ENCODE measurements at regions not wholly inside any gene's neighbourhood (a gene's known extent, or its start where the extent isn't known, plus 50 kb on each side); places are given as distances from the start of the nearest gene placed in this dataset.

DNA sequence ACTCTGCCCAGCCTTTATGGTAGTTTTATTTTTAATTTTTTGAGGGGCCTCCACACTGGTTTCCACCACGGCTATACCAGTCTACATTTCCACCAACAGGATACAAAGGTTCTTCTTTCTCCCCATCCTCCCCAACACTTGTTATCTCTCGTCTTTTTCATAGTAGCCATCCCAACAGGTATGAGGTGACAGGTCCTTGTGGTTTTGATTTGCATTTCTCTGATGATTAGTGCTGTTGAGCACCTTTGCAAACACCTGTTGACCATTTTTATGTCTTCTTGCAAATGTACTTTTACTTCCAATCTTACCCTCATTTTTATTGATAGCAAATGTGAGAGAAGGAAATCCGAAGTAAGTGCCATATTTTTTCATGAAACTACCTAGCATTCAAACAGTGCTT lies 195.4 kb upstream of the PREP start:
- intact Hi-C loops (cut with micrococcal nuclease), result no loop called here

DNA sequence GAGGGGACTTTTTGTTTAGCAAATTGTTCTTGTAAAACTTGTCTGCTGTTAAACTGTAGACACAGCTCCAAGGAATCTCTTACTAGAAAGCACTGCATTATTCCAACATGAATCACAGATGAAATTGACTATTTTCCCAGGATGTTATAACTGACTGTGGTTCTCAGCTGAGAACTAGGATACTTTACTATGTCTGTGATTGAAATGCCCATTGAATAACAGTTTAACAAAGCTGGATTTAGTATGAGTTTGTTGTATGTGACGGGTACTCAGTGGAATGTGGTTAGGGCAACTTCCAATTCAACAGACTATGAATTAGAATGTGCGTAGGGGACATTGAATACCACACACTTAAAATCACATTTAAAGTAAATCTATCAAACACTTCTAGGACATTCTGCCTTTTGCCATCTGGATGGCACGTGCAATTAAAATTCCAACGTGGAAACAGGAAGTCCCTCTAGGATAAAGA lies 193.4 kb upstream of the PREP start:
- intact Hi-C loops (cut with micrococcal nuclease), result no loop called here

DNA sequence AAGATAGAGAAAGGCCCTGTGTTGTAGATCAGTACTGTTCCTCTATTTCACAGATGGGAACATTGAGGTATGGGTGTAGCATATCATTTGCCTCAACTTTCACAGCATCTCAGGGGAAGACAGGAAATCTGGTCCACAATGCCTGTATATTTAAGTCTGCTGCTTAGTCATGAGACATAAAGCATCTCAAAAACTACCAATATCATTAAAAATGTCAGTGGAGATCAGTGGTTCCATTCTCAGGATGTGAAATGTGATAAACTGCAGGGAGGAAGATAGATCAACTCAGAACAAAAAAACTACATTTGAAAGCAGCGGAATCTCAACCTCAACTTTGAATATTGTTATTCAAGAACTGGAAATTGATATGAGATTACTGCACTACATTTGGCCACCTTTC lies 192.9 kb upstream of the PREP start:
- intact Hi-C loops (cut with micrococcal nuclease), result no loop called here

DNA sequence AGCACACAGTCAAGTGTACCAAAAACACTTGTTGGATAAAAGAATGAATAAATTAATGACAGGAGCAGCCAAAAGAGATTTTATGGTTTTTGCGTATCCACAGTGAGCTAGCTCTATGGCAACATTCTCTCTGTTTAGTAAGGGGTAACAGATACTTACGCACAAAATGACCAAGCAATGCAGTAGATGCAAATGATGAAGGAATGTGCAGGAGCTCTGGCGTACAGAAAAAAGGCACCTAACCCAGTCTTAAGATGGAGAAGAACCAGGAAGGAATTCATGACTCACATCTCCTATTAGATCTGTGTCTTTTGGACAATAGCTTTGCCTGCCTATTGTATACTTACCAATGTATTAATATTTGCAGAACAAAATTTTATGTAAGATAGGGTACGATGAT lies 191.9 kb upstream of the PREP start:
- intact Hi-C loops (cut with micrococcal nuclease), result no loop called here

DNA sequence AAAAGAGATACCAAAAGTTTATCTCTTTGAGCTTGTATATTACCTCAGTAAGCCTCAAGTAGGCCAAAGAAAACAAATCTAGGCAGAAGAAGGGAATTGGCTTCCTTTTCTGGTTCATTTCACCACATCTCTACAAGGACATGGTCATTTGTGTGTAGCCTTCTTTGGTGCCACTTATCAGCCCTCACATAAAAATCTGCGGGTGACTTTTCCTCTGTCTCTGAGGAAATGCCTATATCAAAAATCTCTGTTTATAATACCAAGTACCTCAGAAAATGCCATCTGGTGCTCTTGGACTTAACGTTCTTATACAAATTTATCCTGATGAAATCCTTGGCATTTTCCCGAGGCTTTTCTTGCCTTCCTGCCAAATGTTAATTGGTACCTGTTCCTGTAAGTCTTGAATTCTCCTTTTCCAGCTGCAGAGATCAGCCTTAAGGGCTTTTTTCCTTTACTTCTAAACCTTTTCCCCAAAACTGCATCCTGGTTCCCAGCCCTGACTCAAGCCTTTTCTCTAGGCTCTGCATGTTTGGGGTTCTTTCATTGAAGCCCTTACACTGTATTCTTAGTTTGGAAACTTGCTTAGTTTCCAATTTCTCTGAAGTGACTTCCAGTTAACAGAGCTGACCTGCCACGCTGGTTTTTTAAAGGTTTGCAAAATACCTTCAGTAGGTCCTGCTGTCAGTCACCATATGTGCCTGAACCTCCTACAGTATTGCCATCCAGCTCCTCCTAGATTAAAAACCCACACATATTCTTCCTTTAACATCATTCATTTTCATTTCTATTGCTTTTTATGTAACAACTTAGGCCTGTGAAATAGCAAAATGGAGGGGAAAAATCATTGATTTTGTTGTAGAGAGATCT lies 191.2 kb upstream of the PREP start:
- intact Hi-C loops (cut with micrococcal nuclease), result no loop called here

DNA sequence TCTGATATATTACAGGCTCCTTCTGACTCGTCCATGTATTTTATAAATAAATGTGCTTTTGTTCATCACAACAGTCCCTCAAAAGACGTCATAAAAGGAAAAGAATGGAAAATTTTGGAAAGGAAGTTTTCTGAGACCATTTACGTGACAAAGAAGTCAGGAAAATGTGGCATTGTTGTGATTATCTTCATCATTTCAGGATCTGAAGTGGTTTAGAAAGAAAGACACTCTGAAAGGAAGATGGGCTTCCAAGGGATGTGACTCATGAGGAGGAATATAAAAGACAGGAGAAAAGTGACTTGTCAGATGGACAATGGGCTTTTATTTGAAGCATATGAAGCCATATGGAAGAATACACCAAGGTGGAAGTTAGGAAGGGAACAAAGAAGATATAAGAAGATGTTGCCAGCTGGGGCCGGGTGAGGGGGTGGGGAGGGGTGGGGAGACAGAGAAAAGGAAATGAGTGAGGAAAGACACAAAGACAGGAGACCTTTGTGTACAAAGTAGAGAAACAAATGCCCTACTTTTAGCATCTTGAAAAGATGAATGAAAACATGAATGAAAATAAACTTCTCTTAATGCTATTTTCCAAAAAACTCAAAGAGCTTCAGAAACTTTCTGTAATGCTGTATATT lies 190.3 kb upstream of the PREP start:
- intact Hi-C loops (cut with micrococcal nuclease), result no loop called here

DNA sequence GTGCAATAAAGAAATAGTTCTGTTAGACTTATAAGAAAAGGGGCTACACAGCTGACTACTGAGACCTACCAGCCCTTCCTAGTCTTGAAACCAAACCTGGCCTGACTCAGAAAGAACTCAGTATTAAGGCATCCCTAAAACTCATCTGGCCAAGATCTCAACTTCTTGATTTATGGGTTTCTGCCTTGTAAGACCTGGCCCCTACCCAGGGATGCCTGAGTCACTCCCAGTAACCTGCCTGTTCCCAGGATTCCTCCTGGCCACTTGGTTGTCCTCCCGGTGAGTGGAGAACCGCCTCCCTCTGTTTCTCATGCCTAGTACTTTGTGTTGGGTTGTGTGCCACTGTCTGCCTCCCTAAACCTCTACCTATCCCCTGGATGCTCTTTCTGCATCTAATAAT lies 189.4 kb upstream of the PREP start:
- intact Hi-C loops (cut with micrococcal nuclease), result no loop called here

DNA sequence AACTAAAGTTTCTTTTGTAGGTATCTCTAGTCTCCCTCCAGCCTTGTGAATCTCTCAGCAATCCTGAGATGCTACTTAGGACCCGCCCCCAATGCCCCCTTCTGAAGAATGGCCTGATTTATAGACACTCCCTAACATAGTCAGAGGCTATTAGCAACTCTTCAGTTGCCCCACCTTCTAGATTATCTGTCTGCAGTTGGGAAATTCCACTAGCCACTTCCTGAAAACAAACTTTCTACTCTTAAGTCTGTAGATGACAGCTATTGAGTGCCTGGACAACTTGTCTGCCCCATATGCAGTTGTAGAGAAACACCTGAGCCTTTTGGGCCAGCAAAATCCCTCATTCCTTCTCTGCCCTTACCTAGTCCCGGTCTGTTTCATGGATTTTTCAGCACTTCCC lies 188.2 kb upstream of the PREP start:
- intact Hi-C loops (cut with micrococcal nuclease), result loop anchor here (1.0 kb wide), 2 partner anchors 10 to 55 kb away; no protein-coding TSS in a partner anchor

DNA sequence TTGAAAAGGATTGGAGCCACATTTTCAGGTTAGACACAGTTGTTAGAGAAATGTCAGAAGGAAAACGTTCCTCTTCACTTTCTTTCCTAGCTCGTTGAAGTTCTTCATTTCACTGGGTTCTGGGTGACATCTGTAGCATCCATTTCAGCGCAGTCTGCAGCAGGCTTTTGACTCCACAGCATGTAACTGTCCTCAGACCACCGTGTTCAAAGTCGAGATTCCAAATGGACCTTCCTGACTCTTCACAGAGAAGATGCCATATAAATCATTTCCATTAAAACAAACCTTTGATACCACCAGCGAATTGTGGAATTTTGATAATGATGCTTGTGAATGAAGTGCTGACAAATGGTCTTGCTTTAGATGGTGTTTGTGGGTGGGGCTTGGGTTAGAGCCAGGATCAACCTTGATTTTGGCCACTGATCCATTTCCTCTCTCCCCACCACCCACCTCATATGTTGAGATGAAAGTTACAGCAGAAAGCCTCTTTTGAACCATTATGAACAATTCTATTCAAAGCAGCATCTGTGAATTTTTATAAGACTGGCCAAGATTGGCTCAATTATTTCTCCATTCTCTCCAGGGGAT lies 185.3 kb upstream of the PREP start:
- intact Hi-C loops (cut with micrococcal nuclease), result no loop called here

DNA sequence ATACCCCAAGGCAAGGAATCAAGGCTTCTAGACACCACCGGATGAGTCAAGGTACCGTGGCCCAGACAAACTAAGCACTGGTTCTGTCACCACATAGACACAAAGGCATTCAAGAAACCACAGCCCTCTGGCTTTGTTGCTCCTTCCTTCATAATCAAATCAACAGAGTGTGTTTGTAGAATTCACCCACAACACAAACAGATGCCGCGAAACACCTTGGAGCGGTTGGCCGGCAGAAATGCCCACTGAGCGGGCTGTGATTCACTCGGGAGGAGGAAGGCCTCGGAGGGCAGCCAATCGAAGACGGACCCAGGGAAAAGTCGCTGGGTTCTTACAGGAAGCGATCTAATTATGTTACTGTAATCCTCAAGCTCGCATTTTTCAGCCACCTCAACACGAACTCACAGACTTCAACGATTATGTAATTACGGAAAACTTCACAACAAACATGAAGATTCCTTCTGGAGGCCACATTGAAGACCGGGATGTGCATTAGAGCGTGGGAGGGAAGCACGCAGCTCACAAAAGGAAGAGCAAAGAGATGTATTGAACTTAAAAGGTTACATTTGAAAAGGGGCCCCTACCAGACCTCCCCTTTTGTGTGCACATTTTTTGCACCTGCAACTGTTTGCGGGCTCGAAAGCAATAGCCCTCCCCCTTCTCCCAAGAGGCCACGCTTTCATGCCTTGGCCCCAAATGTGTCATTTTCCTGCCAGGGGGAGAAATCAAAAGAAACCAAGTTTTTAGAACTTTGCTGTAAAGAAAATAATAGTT lies 184.7 kb upstream of the PREP start:
- intact Hi-C loops (cut with micrococcal nuclease), result no loop called here

DNA sequence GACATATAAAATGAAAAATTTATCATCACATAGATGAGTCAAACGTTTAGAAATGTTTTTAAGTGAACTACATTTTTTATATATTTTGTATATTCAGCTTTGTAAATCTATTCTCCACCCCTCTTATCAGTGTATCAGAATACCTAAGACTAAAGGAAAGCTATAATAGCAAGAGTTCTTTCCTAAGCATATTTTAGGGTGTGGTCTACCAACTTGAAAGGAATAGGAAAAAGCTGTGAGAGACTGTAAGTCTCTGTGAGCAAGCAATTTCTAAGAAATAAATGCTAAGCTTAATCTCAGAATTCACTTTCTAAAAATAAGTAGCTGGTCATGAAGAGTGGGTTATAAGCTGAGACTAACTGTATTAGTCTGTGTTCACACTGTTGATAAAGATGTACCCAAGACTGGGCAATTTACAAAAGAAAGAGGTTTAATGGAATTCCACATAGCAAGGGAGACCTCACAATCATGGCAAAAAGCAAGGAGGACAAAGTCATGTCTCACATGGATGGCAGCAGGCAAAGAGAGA lies 175.4 kb upstream of the PREP start:
- intact Hi-C loops (cut with micrococcal nuclease), result no loop called here

DNA sequence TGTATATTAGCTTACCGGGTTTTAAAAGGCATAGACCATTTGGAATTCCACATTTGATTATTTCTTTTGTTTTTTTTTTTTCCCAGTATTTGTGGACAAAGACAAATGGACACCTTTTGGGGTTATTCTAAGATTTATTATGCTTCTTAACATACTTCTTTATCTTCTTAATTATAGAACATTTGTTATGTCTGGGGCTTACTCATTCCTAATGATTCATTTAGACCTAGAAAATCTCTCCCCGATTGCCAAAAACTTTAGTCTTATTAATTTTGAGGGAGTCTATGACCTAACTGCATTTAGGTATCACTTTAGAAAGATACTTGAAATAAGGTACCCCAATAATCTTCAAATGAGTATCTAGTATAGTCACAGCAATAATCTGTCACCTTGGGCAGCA lies 170.7 kb upstream of the PREP start:
- intact Hi-C loops (cut with micrococcal nuclease), result no loop called here

DNA sequence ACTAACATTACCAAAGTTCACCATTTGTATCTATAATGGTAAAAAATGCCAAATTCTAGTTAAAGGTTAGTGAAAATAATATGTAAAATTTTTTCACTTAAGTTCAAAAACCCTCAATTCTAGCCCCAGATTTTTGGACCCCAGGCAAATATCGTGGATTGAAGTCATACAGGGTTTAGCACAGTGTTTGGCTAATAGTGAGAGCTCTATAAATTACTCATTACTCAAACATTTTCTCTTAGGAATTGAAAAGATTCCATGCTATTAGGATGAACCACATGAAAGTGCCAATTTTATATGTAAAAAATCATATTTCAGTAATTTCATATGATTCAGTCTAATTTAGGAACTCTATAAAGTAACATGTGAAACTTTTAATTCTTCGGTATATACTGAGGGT lies 170.3 kb upstream of the PREP start:
- intact Hi-C loops (cut with micrococcal nuclease), result no loop called here

DNA sequence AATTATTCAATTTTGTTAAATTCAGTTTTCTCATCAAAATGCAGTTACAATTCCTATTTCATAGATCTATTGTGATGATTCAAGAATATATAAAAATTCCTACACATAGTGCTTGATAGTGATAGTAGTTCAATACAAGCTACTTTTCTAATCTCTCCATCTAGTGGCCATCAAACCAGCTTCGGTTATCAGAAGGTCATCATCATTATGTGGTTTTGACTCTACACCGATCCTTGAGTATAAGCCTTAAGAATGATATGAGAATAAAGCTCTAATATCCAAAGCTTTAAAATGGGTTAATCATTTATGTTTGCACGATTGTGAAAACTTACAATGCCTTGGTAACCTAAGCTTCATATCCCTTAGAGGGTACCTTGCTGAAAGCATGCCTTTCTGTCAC lies 167.5 kb upstream of the PREP start:
- intact Hi-C loops (cut with micrococcal nuclease), result no loop called here

DNA sequence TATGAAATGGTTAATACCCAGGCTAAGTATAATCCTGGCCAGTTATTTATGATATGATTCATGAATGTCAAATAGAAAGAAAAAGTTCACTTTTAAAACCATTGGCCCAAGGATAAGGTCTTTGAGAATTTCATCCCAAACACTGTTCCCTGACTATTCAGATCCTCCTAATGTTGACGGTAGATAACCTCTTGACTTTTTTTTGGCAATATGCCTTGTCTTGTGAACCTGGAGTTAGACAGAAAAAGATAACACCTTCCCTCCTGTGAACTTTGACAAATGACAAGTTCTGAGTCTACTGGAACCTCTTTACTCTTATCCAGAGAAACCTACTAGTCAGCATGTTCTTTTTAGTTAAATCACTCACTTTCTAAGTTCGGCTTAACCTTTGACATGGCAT lies 166.8 kb upstream of the PREP start:
- intact Hi-C loops (cut with micrococcal nuclease), result no loop called here

DNA sequence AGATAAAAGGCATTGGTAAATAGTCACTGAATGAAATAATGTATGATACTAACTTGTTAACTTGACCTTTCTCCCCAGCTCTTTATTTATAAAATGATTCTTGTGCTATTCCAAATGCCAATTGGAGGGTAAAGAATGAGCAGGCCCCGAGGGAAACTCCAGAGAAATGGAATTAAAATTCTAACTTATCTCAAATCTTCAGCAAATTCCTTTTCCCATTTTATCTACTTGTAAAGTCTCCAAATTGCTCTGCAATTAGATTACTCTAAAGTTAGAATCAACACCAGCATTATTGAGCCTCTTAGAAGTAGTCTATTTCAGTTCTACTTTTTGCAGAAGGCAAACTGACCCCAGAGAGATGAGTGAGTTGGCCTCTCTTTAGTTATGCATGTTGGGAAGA lies 165.9 kb upstream of the PREP start:
- intact Hi-C loops (cut with micrococcal nuclease), result no loop called here

DNA sequence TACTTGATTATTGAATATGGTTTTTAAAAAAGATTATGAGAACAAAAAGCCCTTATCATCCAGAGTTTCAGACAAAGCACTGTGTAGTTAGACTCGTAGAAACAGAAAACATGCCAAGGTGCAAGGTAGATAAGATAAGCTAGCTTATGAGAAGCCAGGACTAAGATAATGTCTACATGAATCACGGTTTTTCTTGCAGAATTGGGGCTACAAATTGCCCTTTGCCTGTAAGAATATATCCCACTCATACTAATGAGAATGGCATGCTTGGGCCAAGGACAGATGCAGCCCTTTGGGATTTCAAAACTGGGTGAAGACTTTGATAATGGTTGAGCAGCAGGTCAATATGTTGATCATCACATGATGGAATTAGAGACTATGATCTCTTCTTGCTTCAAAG lies 165.3 kb upstream of the PREP start:
- intact Hi-C loops (cut with micrococcal nuclease), result no loop called here

DNA sequence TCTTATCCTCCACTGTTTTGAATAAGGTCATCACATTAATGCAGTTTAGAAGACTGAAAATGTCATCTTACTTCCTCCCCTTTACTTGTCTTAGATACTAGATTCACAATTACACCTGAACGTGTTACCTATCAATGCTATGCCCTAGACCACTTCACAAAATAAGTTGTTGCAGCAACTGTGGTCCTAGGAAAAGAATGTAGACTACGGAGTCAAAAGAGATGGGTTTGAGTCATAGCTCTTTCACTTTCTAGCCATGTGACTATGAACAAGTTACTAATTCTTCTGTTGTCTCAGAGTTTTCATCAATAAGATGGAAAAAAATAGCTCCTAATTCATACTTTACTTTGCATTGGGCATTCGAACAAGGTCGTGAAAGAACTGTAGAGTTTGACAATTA lies 164.3 kb upstream of the PREP start:
- intact Hi-C loops (cut with micrococcal nuclease), result no loop called here

DNA sequence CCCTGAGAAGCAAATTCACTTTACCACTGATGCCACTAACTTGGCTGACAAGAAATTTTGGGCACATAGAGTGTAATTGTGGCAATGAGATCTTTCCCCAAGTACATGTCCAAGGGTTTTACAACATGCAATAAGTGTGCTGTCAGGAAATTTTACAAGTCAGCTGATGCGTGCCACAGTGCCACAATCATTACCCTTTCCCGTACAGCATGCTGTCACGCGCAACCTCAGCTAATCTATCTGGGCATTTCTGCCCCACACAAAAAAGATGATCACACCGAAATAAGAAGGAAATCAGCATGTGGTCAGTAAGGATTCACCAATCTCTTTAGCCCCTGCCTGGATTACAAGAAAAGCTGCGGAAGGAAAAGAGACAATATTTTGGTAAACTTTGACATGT lies 163.6 kb upstream of the PREP start:
- intact Hi-C loops (cut with micrococcal nuclease), result no loop called here

DNA sequence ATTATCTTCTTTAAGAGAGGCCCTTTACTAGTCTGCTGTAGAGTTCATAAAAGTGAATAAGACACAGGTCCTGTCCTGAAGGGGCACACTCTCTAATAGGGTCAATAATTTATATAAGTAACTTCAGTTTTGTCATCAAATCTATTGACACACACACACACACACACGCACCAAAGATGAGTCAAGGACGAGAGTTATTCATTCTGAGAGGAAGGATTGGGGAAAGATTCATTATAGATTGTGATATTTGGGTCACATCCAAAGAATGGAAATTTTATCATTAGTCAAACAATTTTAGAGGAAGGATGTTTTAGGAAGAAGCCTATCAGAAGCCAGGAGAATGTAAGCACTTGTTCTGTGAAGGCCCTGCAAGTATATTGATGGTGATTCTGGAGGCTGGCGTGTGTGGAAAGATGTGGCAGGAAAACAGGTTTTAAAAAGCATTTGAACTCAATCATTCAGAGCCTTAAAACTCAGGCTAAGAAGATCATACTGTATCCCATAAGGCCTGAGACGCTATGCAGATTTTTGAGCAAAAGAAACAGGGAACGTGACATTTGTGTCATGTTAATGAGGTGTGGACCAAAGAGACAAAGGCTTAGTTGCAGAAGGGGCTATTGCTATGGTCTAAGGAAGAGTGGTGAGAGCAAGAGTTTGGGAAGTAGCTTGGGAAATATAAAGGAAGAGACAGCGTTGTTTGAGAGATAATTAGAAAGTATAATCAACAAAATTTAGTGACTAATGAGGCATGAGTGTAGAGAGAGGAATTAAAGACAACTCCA lies 161.4 kb upstream of the PREP start:
- intact Hi-C loops (cut with micrococcal nuclease), result no loop called here

DNA sequence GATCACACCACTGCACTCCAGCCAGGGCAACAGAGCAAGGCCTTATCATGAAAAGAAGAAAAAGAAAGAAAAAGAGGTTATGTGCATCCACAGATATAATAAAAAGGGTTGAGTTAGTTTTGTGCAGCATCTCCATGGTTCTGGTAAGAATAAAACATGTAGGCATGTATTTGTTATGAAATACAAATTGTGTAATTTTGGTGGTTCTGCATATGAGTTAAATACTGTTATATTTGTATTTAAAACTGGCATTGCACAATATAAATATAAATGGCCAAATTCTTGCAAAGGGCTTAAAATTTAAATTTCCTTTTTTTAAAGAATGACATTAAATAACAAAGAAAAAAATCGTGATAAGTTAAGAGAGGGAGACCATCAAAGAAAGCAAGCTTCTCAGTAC lies 159.1 kb upstream of the PREP start:
- intact Hi-C loops (cut with micrococcal nuclease), result no loop called here
